Endothelial cell of umbilical vein (primary cell): ENCODE measurements at regions not wholly inside any gene's neighbourhood (a gene's known extent, or its start where the extent isn't known, plus 50 kb on each side); places are given as distances from the start of the nearest gene placed in this dataset.
"Not testable (repeated sequence)": the region's sequence is repeated elsewhere in the genome, so short reads cannot be mapped to it uniquely, and the experiment has no call there.

Experiments used
- BruUV-seq: library from RNA; stranded (reverse); fragments of 400-500 nt; replicated peaks from 2 replicates; lab custom pipeline; 2021; lab: Mats Ljungman, UMichigan
- CTCF ChIA-PET: fragments of 300-600, 350-600 bp; sonication (Branson Sonifier 250); formaldehyde crosslinking; loops from one replicate; lab custom pipeline; 2021; ENCODE audit warnings: antibody characterized with exemption, inconsistent platforms; lab: Charles Lee
- POLR2A ChIA-PET: fragments of 300-600, 350-600 bp; sonication (Branson Sonifier 250); formaldehyde crosslinking; loops from one replicate; lab custom pipeline; 2021; ENCODE audit warnings: antibody characterized with exemption, inconsistent platforms; lab: Charles Lee
- DNase-seq: peaks from one replicate; pipeline ENCODE4 v3.0.0-alpha.2; 2011; ENCODE audit warnings: low read depth, low spot score
- FAIRE-seq: peaks from 2 replicates; lab custom pipeline; 2011; peaks lifted over from hg19 to GRCh38; lab: Jason Lieb, UNC
- H2AFZ ChIP-seq: 2 replicates; pipeline ENCODE4 v1.6.0; 2012; ENCODE audit warnings: low read depth, low read length, control low read depth, inconsistent platforms
- H3K27ac ChIP-seq: 2 replicates; pipeline ENCODE4 v1.5.1; 2011; ENCODE audit warnings: low read depth, mild to moderate bottlenecking, control low read depth, low read length, moderate library complexity; ENCODE audit not compliant: insufficient read depth
- H3K27me3 ChIP-seq, 2 experiments: 2 replicates each; pipeline versions ENCODE4 v1.6.0 to v1.6.1; 2011; ENCODE audit warnings: low read length in 2 of 2, mixed read lengths in 1 of 2; ENCODE audit not compliant: control insufficient read depth in 2 of 2, insufficient read depth in 2 of 2
- H3K36me3 ChIP-seq, 2 experiments: 2 replicates in 1 of 2; 3 replicates in 1 of 2; pipeline ENCODE4 v1.5.1; 2011; ENCODE audit warnings: low read length in 2 of 2, mild to moderate bottlenecking in 1 of 2, moderate library complexity in 1 of 2; ENCODE audit not compliant: control insufficient read depth in 2 of 2, insufficient read depth in 2 of 2; ENCODE audit errors: extremely low read depth in 1 of 2
- H3K4me1 ChIP-seq: 3 replicates; pipeline ENCODE4 v1.5.1; 2011; ENCODE audit warnings: mild to moderate bottlenecking, low read length; ENCODE audit not compliant: control insufficient read depth, insufficient read depth; ENCODE audit errors: extremely low read depth
- H3K4me2 ChIP-seq: 2 replicates; pipeline ENCODE4 v1.6.1; 2011; ENCODE audit warnings: low read length, control low read depth, mixed read lengths; ENCODE audit not compliant: insufficient read depth
- H3K4me3 ChIP-seq, 3 experiments: fragments of 200-600 bp in 1 of 3; sonication (generic), shearing (Covaris generic) in 1 of 3; replicated peaks in 1 of 3; 2 replicates each; pipeline ENCODE4 v1.5.1; 2011 to 2016; ENCODE audit warnings: control low read depth in 3 of 3, low read length in 3 of 3, mild to moderate bottlenecking in 2 of 3, inconsistent platforms in 1 of 3, low read depth in 1 of 3, moderate library complexity in 1 of 3; ENCODE audit not compliant: insufficient read depth in 1 of 3
- H3K79me2 ChIP-seq: 2 replicates; pipeline ENCODE4 v1.6.0; 2012; ENCODE audit warnings: low read length, inconsistent platforms; ENCODE audit not compliant: control insufficient read depth, insufficient read depth
- H3K9ac ChIP-seq: replicated peaks from 2 replicates; pipeline ENCODE3; 2011; ENCODE audit warnings: low read length, control low read depth; ENCODE audit not compliant: insufficient read depth; ENCODE audit errors: extremely low read depth
- H3K9me1 ChIP-seq: replicated peaks from 3 replicates; pipeline ENCODE4 v1.6.0; 2011; ENCODE audit warnings: mild to moderate bottlenecking, low read length; ENCODE audit not compliant: control insufficient read depth, insufficient read depth; ENCODE audit errors: extremely low read depth
- H3K9me3 ChIP-seq: replicated peaks from 2 replicates; pipeline ENCODE4 v1.5.1; 2012; ENCODE audit warnings: low read length, inconsistent platforms; ENCODE audit not compliant: control insufficient read depth, insufficient read depth
- H4K20me1 ChIP-seq: replicated peaks from 2 replicates; pipeline ENCODE3; 2011; ENCODE audit warnings: mild to moderate bottlenecking, low read length; ENCODE audit not compliant: control insufficient read depth, insufficient read depth; ENCODE audit errors: extremely low read depth
- CTCF ChIP-seq, 2 donors: IDR thresholded peaks; 1 replicate in 1 of 2; 2 replicates in 1 of 2; pipeline ENCODE4 v1.5.1; 2011; ENCODE audit warnings: low read length in 2 of 2, mild to moderate bottlenecking in 2 of 2, moderate library complexity in 2 of 2, control low read depth in 1 of 2, inconsistent platforms in 1 of 2, low read depth in 1 of 2; ENCODE audit not compliant: insufficient read depth in 1 of 2; ENCODE audit errors: extremely low read depth in 1 of 2
- EZH2 ChIP-seq: IDR thresholded peaks from 2 replicates; pipeline ENCODE4 v1.6.1; 2012; ENCODE audit warnings: borderline replicate concordance, low read depth, mild to moderate bottlenecking, moderate library complexity, low read length, inconsistent platforms; ENCODE audit not compliant: severe bottlenecking
- FOS ChIP-seq: IDR thresholded peaks from 2 replicates; pipeline ENCODE4 v1.6.1; 2011; ENCODE audit warnings: mild to moderate bottlenecking, low read length, moderate library complexity, borderline replicate concordance; ENCODE audit not compliant: insufficient read depth
- GATA2 ChIP-seq: IDR thresholded peaks from 2 replicates; pipeline ENCODE4 v1.7.0; 2011; ENCODE audit warnings: low read depth, mild to moderate bottlenecking, moderate library complexity, mixed read lengths, low read length; ENCODE audit not compliant: insufficient read length, insufficient read depth
- JUN ChIP-seq: IDR thresholded peaks from 2 replicates; pipeline ENCODE4 v1.6.1; 2011; ENCODE audit warnings: borderline replicate concordance, low read depth; ENCODE audit not compliant: insufficient read length, insufficient read depth
- MAX ChIP-seq: IDR thresholded peaks from 2 replicates; pipeline ENCODE4 v1.6.1; 2011; ENCODE audit not compliant: insufficient read depth, insufficient read length
- MYC ChIP-seq: IDR thresholded peaks from one replicate; pipeline ENCODE4 v1.6.1; 2011; ENCODE audit warnings: mild to moderate bottlenecking, low read depth, low read length
- POLR2AphosphoS5 ChIP-seq: IDR thresholded peaks from 2 replicates; pipeline ENCODE4 v1.6.1; 2012; ENCODE audit warnings: low read depth, mild to moderate bottlenecking, control low read depth, low read length, moderate library complexity; ENCODE audit not compliant: insufficient read depth
- dilution Hi-C: fragments of 300-500 bp; cut with MboI; formaldehyde crosslinking; loops from one replicate; pipeline ENCODE4 v1.15.0; 2019; ENCODE audit warnings: low sequenced_read_pairs; ENCODE audit not compliant: extremely low pct_ligation_motif_present
- intact Hi-C: fragments of 100-400 bp; cut with micrococcal nuclease; formaldehyde crosslinking; loops from one replicate; pipeline ENCODE4 v1.10.0; 2022

- H3K9me3 ChIP-seq, H4K20me1 ChIP-seq, H3K9me1 ChIP-seq, H3K27ac ChIP-seq, H3K36me3 ChIP-seq, H3K9ac ChIP-seq, H3K4me2 ChIP-seq, intact Hi-C loops, H3K27me3 ChIP-seq, POLR2A ChIA-PET, BruUV-seq, H3K4me1 ChIP-seq, H3K4me3 ChIP-seq, H2AFZ ChIP-seq, dilution Hi-C loops, H3K79me2 ChIP-seq: not testable (repeated sequence)
- CTCF ChIA-PET = interaction anchor here (0.6 to 3.6 kb wide), 29 partner anchors 7 to 777 kb away, joined by 3 to 90 read pairs (median 4); partner anchors contain the start of gene WIPF3
- DNase-seq (peak; percentile 47), FAIRE-seq (peak; percentile 91)
- TF ChIP-seq CTCF (IDR thresholded peaks at IDR 0.05; ENCODE audit: extremely low read depth in 1 of 2, insufficient read depth in 1 of 2, low read depth in 1 of 2, low read length in 2 of 2) = peak; percentile 12 to 48
These were observed 71.7 kb downstream of the PRR15 start for GRCh38 chr7:29635067-29636008.

- no peaks in the 10 kb centered on the region for H3K9me3 ChIP-seq
- no peak for DNase-seq
- no peaks in the 10 kb centered on the region for H3K79me2 ChIP-seq
- H3K9ac ChIP-seq = no peak overlapping the region
- H3K4me1 ChIP-seq = no peaks in the 10 kb centered on the region
- no peaks in the 10 kb centered on the region for H4K20me1 ChIP-seq
- ChIA-PET CTCF (interaction anchor here (0.6 to 3.6 kb wide), 27 partner anchors 8 to 777 kb away, joined by 3 to 90 read pairs (median 4); partner anchors contain the start of gene WIPF3), POLR2A (no interaction called here)
- intact Hi-C loops = no loop called here
- no peak overlapping the region for H2AFZ ChIP-seq
- H3K4me3 ChIP-seq = no peak overlapping the region
- FAIRE-seq = no peak
- no peaks in the 10 kb centered on the region for H3K9me1 ChIP-seq
- H3K27me3 ChIP-seq = no peaks in the 10 kb centered on the region
- BruUV-seq = no TSS peak
- no peak overlapping the region for H3K4me2 ChIP-seq
- TF ChIP-seq JUN (no peak), GATA2 (no peak), MAX (no peak), FOS (no peak), POLR2AphosphoS5 (no peak), MYC (no peak), EZH2 (no peak), CTCF (IDR thresholded peaks at IDR 0.05; ENCODE audit: extremely low read depth in 1 of 2, insufficient read depth in 1 of 2, low read depth in 1 of 2, low read length in 2 of 2) (no peak)
- no peak overlapping the region for H3K27ac ChIP-seq
- H3K36me3 ChIP-seq = no peaks in the 10 kb centered on the region
- dilution Hi-C loops = no loop called here
These were observed 72.3 kb downstream of the PRR15 start for GRCh38 chr7:29636009-29636351.
